ENCODE measurements at regions not wholly inside any gene's neighbourhood (a gene's known extent, or its start where the extent isn't known, plus 50 kb on each side); places are given as distances from the start of the nearest gene placed in this dataset.

DNA sequence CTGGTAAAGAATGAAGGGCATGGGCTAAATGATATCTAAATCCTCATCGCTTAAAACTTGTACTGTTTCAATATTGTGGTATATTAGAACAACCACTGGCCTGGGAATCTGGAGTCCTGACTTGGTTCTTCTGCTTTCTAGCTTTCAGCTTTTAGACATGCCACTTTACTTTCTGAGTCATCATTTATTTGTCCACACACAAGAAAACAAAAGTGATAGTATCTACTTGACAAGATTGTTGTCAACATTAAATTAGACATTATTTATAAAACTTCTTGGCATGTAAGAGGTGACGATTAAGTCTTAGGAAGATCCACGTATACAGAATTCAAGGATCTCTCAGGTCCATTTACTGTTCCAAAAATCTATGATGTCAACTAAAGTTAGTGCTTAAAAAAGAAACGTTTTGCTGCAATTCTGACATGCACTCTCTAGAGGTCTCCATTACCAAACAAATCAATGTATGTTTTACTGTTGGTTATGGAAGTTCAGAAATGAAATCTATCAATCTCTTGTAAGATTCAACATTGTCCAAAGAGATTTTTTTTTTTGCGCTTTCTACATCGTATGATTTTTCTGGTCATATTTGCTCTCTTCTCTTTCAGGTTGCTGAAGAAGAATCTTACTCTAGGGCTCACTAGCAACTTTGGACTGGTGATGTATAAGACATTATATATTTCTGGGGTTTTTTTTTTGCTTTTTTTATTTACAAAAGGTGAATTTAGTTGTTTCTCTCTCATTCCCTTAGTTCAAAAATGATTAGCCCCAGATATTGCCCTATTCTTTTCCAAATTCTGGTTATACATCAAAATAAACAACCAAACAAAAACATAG is 53.6 kb upstream of the DYNC1I1 start:
- DNase-seq = no peak

- DNase-seq = no peak
Measured at GRCh38 chr7:95716357-95717122, 55.8 kb upstream of the DYNC1I1 start.

- no peak for DNase-seq
Measured at GRCh38 chr7:95715274-95715673, 57.1 kb upstream of the DYNC1I1 start.

DNA sequence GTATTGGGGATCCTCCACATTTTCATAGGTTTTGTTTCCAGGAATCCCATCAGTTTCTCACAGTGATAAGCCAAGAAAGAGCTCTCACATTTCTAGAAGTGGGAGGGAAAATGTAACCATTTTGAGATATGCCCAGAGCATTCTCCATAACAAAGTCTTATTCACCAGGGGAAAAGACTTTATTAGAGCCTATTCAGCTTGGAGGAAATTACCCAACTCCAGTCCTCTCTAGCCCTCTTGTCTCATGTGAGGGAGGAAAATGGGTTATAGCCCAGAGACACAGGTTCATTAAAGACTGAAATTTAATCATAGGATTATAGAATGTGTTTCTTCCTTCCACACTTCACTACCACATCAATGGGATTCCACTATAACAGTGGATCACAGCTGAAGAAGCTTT is 61.6 kb upstream of the DYNC1I1 start:
- no peak for DNase-seq

DNA sequence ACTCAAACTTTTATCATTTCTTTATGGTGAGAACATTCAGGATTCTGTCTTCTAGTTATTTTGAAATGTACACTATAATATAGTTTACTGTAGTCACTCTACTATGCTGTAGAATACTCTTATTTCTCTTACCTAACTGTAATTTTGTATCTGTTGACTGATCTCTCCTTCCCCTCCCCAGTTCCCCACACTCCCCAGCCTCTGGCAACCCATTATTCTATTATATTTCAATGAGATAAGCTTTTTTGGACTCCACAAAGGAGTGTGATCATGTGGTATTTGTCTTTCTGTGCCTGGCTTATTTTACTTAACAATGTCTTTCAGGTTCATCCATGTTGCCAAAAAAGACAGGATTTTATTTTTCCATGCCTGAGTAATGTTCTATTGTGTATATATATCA is 71.4 kb upstream of the DYNC1I1 start:
- DNase-seq = no peak

- DNase-seq = no peak
Measured at GRCh38 chr7:95694334-95694733, 78.0 kb upstream of the DYNC1I1 start.

DNA sequence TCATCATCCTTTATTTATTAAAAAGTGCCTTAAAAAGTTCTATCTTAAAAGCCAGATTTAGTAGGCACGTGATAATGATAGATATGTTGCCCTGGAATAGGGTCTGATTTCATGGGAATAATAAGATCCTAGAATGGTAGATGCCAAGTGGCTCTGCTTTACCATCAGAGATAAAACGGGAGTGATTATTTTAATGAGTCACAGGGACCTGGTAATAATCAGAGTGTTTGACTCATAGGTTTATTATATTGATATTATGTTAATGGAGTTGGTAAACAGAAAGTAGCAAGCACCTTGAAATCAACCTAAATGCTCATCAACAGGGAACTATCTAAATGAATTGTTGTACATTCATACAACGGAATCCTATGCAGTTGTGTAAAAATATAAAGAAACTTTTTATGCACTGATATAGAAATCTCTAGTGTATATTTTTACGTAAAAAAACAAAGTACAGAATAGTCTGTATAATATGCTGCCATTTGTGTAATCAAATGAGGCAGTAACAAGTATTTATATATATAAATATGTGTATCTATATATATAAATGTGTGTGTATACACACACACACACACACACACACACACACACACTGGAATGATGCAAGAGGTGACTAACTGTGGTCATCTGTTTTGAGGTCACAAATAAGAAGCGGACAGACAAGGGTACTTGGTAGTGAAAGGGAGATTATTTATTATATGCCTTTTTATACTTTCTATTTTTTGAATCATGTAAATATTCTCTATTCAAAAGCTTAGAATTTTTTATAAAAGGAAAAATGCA is 78.6 kb upstream of the DYNC1I1 start:
- no peak for DNase-seq

- DNase-seq = no peak
Measured at GRCh38 chr7:95691464-95691863, 80.9 kb upstream of the DYNC1I1 start.

GRCh38 chr7:95690367-95690947 is 81.9 kb upstream of the DYNC1I1 start:
- peak in 1 of 2 experiments; percentile 36 for DNase-seq

DNA sequence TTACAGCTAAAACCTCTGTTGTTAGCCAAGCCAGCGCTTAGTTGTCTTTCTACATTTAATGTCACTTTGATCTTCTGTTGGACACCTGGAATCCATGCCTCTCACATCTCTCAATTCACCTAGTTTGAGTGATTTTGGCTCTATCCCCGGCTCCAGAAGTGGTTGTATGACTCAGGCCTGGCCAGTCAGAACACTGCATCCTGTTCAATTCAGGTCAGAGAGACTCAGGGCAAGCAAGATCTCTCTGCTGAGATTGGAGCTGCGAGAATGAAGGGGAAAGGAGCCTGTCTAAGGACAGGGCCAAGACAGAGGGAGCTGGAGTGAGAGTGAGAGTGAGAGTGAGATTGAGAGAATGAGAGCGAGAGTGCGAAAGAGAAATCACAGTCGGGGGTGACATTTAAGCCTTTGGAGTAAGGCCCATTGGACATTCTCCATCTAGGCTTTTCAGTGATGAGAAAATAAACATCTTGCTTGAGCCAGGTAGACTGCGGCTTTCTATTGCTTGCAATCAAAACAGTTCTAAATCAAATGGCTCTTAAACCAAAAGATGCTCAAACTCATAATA is 83.3 kb upstream of the DYNC1I1 start:
- no peak for DNase-seq

DNA sequence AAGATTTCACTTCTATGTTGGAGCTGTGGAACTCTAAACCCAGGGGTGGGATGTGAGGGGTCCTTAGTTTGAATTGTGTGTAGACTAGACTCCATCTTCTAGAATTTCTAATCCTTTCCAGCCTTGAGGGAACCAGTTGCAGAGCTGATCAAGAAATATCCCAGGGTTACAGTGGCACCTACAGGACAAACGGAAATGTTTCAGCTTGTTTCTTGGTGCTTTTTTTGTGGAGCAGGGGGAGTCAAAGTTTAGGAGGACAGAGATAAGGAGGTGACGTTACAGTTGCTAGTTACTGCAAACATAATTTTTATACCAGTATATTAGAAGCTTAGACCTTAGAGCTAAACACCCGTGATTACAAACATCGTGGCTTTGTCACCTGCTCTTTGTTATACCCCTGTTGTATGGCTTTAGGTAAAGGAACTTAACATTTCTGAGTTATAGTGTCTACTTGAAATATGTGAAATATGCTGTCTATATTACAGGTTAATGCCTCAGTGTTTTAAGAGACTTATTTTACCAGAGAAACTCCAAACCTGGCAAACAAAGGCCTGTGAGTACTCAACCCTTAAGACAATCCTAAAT is 84.5 kb upstream of the DYNC1I1 start:
- no peak for DNase-seq

DNA sequence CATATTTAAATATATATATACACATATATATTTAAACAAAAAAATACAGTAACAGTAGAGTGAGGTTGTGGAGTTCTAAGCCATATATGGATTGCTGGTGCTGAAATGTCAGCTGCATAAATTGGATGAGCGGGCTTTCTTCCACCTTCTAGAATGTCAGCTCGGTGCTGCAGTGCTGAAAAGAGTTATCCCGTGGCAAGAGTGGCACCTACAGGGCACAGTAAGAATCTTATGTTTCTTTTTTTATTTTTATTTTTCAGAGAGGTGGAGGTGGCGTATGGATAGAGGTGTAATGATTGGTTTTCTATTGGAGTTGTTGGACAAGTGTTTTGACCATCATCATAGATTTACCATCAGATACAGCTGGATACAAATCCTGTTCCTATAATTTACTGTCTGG is 86.2 kb upstream of the DYNC1I1 start:
- peak in 1 of 2 experiments; percentile 7 for DNase-seq

DNA sequence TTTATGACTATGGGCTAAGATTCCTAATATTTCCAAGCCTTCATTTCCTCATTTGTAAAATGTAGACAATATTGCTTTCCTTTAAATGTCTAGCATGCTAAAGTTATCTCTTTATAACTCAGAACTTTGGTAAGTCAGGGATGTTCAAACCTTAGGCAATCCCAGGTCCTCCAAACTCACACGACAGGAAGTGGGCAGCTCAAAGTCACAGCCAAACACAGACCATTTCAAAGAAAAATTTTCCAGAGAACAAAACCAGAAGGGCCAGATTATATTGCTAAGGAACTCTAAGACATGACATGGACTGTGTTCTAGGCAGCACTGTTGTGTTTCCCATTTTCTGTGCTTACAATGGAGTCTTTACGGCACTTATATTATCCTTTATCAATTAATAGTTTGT is 87.8 kb upstream of the DYNC1I1 start:
- DNase-seq = no peak

- DNase-seq = peak; percentile 7 to 17
Measured at GRCh38 chr7:95684037-95684436, 87.7 kb upstream of the PDK4 start.

GRCh38 chr7:95682913-95683312 is 86.6 kb upstream of the PDK4 start:
- no peak for DNase-seq

- no peak for DNase-seq
Measured at GRCh38 chr7:95676691-95677090, 80.4 kb upstream of the PDK4 start.

DNA sequence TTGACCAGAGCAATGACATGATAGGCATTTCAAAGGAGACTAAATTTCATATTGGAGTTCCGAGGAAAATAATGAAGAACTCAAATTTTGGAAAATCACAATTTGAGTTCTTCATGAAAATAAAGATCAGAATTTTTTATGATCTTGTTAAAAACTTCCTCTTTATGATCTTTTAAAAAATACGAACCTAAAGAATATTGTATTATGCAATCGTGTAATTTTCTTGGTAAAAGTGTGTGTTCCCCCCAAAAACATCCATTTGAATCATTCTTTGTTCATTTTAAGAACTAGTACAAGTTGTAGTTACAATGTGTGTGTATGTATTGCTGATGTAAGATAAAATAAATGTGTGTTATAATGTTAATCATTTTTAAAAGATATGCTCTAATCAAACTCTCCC is 79.3 kb upstream of the PDK4 start:
- no peak for DNase-seq

GRCh38 chr7:95675016-95675415 is 78.7 kb upstream of the PDK4 start:
- no peak for DNase-seq

GRCh38 chr7:95674101-95674500 is 77.8 kb upstream of the PDK4 start:
- no peak for DNase-seq

DNA sequence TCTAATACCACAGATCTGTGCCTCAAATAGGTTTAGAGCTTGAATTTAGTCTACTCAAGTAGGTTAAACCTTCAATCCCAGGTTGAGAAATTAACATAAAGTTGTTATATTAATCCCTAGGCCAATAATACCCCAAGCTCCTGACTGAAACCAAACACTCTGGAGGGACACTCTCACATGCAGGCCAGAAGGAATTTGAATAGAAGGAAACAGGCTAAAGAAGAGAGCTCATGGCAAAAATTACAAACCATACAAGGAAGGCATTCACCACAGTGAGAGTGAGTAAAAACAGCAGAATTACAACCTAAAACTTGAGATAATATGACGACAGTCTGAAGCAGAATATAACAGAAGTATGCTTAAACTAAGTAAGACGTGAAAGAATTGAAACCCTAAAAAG is 76.1 kb upstream of the PDK4 start:
- no peak for DNase-seq

- no peak for DNase-seq
Measured at GRCh38 chr7:95669513-95669912, 73.2 kb upstream of the PDK4 start.

- no peak for DNase-seq
Measured at GRCh38 chr7:95668504-95669018, 72.2 kb upstream of the PDK4 start.

All from NCI-H187 (cell line).